Activated CD4-positive, alpha-beta T cell treated with anti-CD3 and anti-CD28 coated beads, Interleukin-2, amount 50 U/mL, for 24 hours (primary cell): ENCODE measurements at regions not wholly inside any gene's neighbourhood (a gene's known extent, or its start where the extent isn't known, plus 50 kb on each side); places are given as distances from the start of the nearest gene placed in this dataset.

Experiments
- DNase-seq, 2 donors: peaks; one replicate each; pipeline ENCODE4 v3.0.0-alpha.2; 2020; ENCODE audit warnings: low read depth in 1 of 2, low spot score in 1 of 2

DNA sequence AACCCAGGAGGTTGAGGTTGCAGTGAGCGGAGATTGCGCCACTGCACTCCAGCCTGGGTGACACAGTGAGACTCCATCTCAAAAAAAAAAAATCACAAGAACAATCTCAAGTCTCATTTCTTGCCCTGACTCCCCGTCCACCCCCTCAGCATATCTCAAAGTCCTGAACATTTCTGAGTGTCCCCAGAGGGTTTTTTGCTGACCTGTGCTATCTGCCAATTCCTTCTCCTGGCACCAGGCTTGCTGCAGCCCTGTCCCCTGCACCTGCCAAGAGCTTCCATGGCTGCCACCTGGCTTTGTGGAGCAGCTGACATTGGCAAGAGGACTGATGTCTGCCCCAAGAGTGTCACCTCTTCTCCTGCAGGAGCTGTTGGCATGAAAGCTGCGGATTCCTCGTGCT, 54.9 kb upstream of the PTPRT start:
- no peak for DNase-seq

DNA sequence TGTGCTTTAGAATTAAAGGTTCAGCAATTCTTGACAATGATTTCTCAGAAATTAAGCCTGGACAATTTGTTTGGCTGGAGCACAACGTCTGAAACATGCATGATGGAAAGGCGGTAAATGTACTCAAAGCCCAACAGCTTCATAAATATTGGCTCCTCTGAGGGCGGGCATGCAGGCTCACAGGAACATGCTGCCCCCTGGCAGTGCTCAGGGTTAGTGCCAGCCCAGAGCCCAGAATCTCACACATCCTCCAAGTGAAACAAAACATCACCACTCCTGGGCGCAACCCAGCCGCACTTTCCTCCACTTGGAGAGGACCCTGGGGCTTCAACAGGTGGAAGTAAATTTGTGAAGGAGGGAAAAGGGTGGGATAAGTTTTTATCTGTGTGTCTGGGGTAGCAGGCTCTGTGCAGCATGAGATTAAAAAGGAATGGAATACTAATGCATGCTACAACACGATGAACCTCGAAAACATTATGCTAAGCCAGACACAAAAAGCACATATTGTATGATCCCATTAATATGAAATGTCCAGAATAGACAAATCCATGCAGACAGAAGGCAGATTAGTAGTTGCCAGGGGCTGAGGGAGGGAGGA, 54.1 kb upstream of the PTPRT start:
- no peak for DNase-seq

DNA sequence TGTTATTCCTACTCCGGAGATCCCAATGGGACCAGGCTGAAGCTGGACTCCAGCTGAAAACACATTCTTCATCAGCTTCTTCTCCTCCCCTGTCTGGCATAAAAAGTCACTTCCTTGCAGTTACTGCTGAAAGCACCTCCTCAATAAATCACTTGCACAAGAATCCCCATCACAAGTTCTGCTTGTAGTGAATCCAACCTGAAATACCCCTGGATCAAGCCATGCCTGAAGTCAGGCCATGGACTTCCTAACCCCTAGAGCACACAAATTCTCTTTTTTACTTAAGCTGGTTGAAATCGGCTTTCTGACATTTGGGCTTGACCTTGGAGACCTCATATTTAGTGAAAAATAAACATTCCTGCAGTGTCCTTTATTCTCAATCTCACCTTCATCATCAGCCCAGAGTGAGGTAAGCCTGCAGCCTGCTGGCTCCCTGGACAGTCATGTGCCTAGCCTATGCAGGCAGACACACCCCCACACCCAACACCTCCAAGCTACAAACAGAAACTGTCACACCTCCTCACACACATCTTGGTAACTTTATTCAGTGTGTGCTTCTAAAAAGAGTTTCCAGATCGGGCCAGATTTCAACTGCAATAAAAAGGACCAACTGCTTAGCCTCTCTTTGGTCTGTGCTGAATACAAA, 51.5 kb upstream of the PTPRT start:
- no peak for DNase-seq
